Stimulated activated CD4-positive, alpha-beta T cell treated with anti-CD3 and anti-CD28 coated beads, Interleukin-15, amount 100 ng/mL, for 24 hours (primary cell): ENCODE measurements at regions not wholly inside any gene's neighbourhood (a gene's known extent, or its start where the extent isn't known, plus 50 kb on each side); places are given as distances from the start of the nearest gene placed in this dataset.

Experiments
- DNase-seq: peaks from one replicate; pipeline ENCODE4 v3.0.0-alpha.2; 2020

GRCh38 chr6:9647599-9647998 is 767.3 kb downstream of the TFAP2A start:
- DNase-seq = no peak

DNA sequence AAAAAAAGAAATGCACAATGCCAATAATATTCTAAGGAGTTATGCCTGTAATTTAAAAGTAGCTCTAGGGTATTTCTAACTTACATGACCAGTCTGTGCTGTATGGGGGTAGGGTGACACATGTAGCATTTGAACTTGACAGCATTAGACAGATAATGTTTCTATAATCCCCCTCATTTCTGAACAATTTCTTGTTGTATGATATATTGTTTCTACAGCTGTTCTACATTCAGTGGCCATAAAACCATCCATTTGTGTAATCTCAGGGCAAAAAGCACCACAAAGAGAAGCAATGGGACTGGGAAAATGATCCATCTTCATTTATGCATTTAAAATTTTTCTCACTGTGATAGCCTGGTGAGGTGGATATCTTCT is 767.8 kb downstream of the TFAP2A start:
- DNase-seq = no peak

GRCh38 chr6:9646342-9647070 is 768.4 kb downstream of the TFAP2A start:
- no peak for DNase-seq

DNA sequence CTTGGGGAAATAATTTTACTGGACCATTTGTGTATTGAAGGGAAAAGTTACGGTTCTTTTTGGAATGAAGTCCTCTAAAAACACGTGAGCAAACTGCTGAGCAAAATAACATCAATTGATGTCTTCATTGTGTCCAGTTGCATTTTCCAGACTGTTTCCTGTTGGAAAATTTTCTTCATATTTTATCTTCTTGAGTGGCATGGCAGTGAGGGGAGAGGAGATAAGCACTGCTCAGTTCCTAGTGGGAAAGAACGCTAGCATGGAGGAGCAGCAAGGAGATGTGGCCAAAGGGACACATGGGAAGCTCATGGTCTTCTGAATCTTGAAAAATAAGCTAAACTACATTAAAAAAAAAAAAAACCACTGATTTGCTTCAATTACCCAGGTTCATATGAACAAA is 776.0 kb downstream of the TFAP2A start:
- no peak for DNase-seq

- no peak for DNase-seq
Observed at GRCh38 chr6:9634776-9635175, 780.1 kb downstream of the TFAP2A start.

- DNase-seq = no peak
Observed at GRCh38 chr6:9632026-9632425, 782.8 kb downstream of the TFAP2A start.

GRCh38 chr6:9628819-9629218 is 786.1 kb downstream of the TFAP2A start:
- no peak for DNase-seq

GRCh38 chr6:9627916-9628315 is 787.0 kb downstream of the TFAP2A start:
- no peak for DNase-seq

DNA sequence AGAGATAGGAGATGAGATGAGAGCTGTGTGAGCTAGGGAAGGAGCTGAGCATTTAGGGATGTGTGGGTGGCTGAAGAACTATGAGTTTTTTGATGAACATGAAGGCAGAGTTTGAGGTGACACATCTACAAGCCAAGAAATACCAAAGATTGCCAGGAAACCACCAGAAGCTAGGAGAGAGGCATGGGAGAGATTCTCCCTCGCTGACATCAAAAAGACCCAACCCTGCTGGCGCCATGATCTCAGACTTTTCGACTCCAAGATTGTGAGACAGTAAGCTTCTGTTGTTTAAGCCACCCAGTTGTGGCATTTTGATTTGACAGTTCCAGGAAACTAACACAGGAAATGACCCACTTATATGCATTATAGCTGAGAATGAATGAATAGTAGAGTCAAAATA is 790.9 kb downstream of the TFAP2A start:
- DNase-seq = no peak

GRCh38 chr6:9623228-9623832 is 791.5 kb downstream of the TFAP2A start:
- no peak for DNase-seq

DNA sequence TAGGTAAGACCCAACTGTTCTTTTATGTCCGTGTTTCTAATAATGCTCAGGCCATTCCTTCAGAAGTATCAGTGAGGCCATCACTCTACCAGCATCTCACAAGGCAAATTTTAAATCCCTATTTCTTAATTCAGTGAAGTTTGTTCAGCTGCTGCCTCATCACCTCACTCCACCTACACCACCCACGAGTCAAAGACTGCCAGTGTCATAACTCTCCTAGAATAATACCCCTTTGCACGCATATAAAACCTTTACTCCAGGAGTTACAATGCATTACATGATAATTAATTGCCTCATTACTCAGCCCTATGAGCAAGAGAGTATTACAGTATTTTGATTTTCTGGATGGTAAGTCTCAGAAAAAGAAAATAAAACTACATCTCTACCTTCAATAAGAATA is 793.6 kb downstream of the TFAP2A start:
- DNase-seq = no peak

DNA sequence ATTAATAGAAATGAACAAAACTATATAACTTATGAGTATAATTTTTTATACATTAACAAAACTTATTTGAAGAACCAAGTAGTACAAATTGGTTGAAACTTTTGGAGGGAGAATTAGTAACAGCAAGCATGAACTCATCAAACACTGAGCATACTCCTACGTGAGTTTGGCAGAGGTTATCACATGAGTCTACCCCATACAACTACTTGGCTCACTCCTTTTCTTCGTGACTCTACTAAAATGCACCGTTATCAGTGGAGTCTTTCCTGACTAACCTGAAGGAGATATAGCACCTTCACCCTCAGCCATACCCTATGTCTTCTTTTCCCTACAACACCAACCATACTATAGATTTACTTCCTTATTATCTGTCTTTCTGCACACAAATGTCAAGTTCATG is 794.2 kb downstream of the TFAP2A start:
- DNase-seq = no peak

- no peak for DNase-seq
Observed at GRCh38 chr6:9620263-9620662, 794.6 kb downstream of the TFAP2A start.

GRCh38 chr6:9614778-9615177 is 800.1 kb downstream of the TFAP2A start:
- DNase-seq = no peak

DNA sequence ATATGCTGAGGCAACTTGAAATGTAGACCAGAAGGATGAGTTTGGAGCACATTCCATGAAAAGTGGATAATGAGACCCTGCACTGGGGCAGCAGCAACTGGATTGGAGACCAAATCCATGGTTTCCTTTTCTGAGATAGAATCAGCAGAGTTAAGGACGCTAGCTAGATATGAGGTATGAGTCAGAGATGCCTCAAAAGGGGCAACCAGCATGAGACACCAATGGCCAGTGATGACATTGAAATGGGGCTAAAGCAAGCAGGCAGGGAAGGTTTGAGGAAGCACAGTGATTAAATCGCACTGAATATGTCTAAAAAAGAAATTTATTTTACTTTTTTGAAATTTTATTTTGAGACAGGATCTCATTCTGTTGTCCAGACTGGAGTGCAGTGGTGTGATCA is 802.4 kb downstream of the TFAP2A start:
- DNase-seq = no peak

- DNase-seq = no peak
Observed at GRCh38 chr6:9610620-9611415, 804.1 kb downstream of the TFAP2A start.

DNA sequence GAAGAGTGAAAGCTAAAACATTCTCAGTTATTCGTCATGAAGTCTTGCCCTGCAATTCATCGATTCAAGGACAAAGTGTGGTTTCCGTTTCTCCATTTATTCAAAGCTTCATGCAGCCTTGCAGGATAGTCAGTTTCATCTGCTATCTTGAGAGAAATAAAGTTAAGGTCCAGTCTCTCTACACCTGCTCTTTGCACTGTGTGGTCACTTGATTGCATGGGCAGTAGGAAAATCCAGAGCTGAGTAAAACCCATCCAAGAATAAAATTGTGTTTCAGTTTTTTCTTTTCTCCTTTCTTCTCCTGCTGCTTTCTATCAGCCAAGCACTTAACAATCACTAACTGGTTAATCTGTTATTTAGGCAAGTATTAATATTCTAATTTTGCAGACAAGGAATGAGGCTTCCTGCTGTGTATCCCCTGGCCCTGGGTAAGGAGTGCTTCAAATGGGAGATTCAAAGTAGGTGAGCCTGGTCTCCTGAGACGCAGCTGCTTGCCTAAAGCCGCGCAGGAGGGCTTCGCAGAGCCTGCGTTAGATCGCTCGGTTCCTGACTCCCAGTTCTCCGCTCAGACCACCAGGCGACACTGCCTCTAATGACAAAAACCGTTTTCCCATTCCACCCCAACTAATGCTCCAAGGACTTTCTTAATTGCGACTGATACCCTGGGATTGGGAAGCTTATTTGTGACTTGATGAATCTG is 808.3 kb downstream of the TFAP2A start:
- no peak for DNase-seq

GRCh38 chr6:9594746-9595145 is 820.1 kb downstream of the TFAP2A start:
- no peak for DNase-seq

DNA sequence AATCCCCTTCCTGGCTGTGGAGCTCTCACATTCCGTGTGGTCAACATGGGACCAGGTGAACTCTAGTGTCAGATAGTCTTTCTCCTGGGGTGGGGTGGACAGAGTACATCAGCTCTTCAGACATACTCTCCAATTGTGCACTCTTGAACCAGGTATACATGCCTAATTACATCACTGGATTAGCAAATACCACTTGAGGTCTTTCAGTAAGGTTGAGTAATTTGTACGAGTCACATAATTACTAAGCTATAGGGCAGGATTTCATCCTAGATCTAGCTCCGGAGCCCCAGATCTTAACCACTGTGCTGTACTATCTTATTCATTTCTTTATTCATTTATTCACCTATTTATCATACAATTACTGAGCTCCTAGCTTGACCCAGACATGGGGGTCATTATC is 821.3 kb downstream of the TFAP2A start:
- DNase-seq = no peak

DNA sequence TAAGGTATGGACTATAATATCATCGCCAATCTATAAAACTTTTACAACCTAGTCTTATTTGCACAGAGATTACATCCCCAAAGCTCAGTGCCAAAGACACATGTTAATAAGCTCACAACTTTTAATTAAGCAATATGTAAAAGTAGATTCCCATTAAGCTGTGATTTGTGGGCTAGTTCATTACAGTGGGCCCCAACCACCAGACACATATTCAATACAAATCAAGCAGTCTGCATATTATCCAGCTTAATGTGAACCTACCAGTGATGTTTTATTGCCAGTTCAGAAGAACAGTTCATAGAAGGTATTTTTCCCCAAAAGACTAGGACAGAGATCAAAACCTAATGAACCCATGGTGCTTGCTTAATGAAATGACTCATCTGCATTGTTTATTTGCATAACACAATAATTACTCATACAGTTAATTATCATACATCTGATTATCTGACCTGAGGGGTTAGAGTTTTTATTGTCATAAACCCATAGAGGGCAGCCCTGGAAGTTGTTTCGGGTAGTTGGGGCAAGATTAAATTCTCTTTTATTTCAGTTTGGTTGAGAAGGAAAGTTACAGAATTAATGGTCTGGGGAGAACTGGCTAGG is 831.0 kb downstream of the TFAP2A start:
- DNase-seq = no peak

- no peak for DNase-seq
Observed at GRCh38 chr6:9581155-9581554, 833.7 kb downstream of the TFAP2A start.

- DNase-seq = no peak
Observed at GRCh38 chr6:9576521-9576920, 838.4 kb downstream of the TFAP2A start.

GRCh38 chr6:9566096-9566495 is 848.8 kb downstream of the TFAP2A start:
- no peak for DNase-seq
